ENCODE measurements at regions not wholly inside any gene's neighbourhood (a gene's known extent, or its start where the extent isn't known, plus 50 kb on each side); places are given as distances from the start of the nearest gene placed in this dataset.

DNA sequence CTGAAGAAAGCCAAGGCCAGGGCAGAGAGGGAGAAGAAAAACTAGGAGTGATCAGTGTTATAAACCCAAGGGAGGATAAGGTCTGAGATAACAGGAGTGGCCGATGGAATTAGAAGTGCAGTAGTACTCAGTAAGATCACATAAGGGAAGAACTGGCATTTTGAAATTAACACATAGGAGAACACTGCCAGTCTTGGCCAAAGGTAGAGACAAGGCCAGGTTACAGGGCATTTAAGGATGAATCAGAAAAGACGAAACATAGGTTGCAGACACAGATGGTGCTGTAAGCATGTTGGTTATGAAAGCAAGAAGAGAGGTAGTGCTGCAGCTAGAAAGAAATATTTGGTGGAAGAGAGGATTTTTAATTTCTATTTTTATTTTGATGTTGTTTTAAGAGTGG, 278.9 kb upstream of the SNX7 start:
- no peak for DNase-seq

DNA sequence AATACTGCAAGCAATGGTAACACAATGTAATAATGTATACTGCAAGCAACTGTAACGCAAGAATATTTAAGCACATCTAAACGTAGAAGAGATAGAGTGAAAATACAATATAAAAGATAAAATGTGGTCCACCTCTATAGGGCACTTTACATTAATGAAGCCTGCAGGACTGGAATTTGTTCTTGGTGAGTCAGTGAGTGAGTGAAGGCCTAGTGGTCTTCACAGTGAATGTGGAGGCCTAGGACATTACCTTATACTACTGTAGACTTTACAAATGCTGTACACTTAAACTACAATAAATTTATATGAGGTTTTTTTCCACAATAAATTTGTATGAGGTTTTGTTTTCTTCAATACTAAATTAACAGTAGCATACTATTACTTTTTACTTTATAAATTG, 287.4 kb upstream of the SNX7 start:
- no peak for DNase-seq

DNA sequence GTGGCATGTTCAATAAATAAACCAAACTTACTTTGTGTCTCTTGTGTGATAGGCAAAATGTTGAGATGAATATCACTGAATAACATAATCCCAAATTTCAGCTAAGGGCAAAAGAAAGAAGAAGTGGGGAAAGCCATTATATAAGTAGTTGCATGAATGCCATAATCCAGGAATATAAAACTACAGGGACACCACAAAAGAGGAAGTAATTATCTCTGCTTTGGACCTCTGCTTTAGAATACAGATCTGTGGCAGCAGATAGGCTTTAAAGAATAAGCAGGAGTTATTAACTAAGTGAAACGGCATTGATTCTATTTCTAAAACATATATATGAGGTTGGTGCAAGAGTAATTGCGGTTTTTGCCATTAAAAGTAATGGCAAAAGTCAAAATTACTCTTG, 288.5 kb upstream of the SNX7 start:
- no peak for DNase-seq

DNA sequence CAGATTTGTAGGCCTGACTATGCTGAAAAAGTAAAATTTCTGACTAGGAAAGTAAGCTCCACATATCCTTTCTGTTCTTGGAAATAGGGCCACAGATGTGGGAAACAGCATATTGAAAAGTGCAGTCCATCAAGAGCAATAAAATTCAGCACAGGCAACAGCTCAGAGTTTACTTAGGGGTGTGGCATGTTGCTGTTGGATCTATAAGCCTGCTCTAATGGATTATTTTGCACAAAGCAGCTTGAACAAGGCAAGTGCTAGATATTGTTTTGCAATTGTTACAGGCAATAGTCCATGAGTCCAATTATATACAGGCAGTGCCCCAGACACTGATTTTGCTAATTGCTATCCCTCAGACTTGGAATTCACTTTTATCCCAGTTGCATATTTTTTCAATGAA, 289.8 kb upstream of the SNX7 start:
- no peak for DNase-seq

DNA sequence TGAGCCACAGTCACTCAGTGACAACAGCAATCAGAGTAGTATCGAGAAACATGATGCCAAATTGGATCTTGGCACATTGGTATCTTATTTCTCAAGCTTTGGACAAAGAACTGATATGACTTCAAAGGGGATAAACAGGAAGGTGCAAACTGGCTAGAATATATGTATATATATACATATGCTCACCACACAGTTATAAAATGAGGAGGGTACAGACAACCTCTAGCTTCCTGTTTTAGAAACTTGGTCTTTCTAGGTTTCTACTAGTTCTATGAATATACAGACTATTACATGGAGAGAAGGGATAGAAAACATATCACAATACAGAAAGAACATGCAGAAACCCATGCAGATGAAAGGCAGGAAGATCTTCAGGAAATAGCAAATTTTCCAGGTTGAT, 292.1 kb upstream of the SNX7 start:
- DNase-seq: no peak

DNA sequence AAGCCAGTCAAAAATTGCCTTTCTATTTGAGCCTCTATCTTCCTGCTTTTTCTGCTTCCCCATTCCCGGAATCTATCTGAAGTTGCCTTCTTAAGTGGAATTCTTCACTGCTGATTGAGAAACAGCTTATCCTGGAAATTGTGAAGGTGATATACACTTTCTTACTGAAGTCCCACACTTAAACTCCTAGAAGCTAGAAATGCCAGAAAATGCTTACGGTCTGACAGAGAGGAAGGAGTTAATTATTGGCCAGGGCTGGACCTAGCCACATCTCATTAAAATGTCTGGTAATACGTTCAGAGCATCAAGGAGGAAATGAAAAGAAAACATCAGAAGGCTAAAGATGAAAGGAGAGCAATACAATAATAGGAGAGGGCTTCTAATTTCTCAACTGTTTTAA, 292.5 kb upstream of the SNX7 start:
- no peak for DNase-seq

DNA sequence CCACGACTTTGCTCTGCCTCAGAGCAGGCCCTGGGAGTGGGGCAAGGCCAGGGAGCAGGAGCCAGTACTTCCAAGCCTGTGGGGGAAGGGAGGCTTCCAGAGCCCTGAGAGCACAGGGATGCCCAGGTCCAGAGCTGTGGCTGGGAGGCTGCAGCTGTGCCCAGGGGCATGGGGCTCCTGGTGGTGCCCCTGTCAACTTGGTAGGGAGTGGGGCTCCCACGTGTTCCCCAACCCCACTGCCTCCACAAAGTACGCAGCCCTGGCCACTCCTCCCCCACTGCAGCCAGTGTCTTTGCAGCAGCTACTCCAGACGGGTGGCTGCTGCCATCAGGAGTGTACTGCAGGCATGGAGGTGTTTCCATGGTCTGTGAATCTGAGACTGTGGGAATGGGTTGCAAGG, 294.1 kb upstream of the SNX7 start:
- no peak for DNase-seq

DNA sequence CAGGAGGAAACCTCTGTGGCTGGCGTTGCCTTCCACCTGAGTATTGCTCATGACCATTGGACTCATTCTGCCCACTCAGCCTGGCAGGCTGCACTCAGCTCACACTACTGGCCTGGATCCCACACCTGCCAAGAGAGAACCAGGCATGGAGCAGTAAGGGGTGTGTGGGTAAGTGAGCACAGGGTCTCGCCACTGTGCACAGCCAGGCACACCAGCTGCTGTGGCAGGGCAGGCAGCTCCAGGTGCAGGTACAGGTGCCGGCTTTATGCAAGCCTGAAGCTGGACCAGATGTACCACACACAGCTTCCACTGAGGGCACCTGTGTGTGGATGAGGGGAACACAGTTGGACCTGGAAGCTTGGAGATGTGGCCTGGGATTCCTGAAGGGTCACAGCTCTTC, 295.2 kb upstream of the SNX7 start:
- DNase-seq: no peak

DNA sequence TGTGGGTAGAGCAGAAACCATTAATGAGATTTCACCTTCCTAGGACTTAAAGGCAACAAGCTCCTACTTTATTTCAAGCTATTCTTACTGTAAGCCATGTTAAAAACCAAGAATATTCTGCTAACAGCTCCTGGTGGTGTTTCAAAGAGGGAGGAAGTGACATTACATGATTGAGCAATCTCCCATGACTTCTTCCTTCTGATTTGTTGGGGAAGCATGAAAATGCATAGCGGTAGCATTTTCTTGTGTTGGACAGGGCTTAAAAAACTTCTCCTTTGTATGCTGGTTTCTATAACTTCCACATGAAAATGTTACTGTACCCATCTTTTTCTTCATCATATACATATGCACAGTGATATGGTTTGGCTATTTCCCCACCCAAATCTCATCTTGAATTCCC, 297.0 kb upstream of the SNX7 start:
- no peak for DNase-seq

DNA sequence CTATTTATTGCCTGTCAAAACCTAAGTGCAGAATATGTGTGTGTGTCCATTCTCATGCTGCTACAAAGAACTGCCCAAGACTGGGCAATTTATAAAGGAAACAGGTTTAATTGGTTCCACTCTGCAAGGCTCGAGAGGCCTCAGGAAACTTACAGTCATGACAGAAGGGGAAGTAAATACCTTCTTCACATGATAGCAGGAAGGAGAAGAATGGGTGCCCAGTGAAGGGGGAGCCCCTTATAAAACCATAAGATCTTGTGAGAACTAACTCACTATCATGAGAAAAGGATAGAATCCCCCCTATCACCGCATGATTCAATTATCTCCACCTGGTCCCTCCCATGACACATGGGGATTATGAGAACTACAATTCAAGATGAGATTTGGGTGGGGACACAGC, 300.7 kb upstream of the SNX7 start:
- no peak for DNase-seq

DNA sequence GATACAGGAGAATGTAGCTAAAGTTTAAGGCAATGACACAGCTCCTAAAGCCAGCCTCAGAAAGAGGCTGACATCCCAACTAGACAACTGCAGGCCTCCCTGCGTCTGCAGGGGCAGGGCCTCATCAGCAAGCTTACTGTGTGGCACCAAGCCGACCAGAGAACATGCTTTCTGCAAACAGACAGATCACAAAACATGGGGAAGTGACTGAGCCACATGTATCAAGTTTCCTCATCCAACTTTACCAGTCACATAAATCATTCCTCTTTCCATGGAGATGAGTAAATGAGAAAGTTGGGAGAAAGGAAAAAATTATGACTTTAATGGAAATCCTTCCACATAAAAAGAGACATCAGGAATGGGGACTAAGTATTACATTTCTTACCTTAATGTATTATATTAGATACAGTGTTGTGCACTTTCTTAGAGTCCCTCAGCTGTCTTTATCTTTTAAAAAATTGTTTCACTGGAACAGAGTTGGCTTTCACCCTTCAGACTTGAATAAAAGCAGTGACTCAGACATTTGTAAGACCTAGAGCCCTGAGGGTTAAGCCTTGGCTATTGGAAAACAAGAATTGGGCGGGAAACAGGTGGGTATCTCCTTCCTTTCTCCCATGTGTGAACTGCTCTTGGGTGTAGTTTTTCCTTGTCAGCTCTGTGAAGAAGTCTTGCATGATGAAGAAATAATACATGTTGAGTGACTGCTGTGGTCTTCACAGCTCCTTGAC, 305.7 kb upstream of the SNX7 start:
- peak; percentile 21 for DNase-seq

DNA sequence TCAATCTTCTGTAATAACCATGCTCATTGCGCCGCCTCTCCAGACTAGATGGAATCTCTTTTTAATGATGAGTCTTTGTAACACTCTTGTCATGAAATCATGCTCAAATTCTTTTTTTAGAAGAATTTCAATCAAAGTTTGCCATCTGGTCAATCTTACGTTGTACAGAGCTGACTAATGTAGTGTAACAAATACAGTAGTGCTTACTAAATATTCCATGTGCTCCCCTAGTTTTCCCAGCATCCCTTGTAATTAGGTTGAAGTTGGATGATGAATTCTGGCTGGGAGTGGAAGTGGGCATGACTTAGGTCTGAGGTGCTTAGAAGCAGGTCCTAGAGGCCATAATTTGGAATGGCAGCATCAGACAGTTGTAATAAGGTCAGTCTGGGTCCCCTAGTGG, 309.1 kb upstream of the SNX7 start:
- DNase-seq: no peak

DNA sequence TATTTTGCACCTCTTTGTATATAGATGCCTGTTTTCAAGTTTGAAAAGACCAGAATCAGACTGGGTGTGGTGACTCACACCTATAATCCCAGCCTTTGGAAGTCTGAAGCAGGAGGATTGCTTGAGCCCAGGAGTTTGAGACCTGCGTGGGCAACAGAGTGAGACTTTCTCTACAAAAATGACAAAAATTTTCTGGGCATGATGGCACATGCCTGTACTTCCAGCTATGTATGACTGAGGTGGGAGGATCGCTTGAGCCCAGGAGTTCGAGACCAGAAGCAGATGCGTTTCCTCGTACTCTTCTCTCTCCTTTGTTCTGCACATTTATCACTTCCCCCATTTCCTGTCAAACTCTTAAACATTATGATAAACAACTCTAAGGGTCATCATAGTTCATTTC, 310.0 kb upstream of the SNX7 start:
- no peak for DNase-seq

DNA sequence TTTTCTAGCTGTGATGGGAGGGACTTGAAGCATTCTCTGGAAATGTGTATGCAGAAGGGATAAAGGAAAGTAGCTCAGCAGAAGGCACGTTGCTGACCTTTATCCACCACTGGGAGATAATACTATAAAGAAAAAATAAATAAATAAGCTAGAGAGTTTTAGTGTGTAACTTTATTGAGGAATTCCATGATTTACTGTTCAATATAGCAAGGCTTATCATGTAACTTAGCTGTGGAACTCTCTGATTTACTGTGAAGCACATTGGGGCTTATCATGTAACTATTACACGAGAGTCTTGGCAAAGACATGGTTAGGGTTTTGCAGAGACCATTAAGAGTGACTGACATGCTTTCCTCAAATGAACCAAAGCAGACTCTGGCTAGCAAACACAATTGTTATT, 316.1 kb upstream of the SNX7 start:
- no peak for DNase-seq

DNA sequence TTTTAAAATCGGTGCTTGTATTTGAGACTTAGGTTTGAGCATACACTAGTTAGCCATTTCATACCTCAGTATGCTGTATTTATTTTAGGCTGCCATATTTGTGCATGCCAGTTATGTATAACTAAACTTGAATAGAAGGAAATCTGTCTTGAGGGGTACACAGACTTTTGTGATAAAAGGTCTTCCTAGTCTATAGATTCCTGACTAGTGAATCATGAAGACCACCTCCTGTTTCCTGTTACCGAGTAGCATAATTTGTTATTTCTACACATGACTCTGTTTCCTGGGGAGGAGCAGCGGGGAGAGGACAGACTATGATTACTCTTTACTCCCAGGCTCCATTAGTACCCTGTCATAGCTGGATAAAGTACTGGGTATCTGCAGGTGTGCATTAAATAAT, 316.8 kb upstream of the SNX7 start:
- DNase-seq: no peak

DNA sequence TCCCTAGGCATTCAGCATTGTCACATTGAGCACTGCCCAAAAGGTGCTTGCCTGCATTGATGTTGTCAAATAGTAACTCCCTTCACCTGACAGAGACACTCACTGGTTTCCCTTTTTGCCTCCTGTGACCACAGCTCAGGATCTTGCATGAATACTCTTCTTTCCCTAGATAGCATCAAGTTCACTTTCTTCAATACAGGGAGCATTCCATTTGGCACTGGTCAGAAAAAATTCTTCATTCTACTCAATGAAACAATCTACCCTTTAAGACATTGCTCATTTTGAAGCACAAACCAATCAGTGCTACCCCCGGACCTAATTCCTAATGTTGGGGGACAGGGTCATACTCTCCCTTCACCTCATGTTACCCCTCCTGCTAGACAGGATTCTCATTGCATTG, 319.0 kb upstream of the SNX7 start:
- DNase-seq: no peak

DNA sequence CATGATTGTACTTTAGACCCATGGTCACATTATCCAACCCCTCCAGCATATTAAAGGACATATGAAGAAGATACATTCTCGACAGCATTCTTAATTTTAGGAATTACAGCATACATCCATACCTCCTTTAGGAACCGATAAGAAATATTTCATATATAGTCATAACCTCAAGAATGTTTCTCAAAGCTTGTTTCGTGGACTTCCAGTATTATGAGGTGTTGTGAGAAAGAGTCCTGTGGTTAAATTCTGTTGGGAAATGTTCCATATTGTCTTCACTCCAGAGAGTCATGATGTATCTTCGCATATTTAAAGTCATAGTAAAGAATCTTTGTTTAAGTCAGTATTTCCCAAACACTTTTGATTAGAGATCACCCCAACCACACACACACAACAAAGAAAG, 321.0 kb upstream of the SNX7 start:
- DNase-seq: no peak

DNA sequence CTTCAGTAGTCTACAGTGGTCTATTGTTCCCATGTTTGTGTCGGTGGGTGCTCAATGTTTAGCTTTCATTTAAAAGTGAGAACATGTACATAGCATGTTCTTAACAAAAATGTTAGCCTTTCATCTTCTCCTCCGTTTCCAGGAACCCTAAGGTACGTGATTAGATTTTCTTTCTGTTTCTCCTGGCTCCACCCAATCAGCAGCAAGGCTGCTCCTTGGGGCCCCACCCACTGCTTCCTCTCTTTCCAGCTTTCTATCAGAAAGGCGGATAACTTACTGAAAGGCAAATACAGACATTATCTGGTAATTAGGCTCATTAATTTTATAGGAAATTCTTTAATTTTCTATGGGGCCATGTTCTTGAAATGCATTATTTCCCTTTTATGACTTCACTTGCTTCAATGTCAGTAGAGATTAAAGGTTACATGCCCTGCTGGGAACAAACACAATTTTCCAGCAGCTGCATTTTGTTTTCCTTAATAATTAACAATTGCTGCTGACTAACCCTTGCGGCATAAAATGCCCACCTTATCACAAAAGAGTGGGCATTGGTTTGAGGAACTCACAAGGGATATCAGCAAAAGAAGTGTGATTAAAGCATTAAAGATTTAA, 324.9 kb upstream of the SNX7 start:
- no peak for DNase-seq

DNA sequence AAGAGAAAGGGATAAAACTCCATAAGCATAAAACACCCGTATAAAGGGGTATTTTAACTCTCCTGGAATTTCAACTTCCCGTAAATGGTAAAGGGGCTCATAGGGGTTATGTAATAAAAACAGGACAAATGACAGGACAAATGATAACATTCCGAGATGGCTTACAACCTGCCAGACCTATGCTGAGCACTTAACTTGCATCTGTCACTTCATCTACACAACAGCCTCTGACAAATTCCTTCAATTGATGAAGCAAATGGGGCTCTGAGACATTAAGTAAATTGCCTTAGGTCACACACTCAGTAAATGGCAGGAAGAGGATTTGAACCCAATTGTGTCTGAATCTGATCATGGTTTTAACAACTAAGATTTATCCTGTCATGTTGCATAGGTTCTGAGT, 327.6 kb upstream of the SNX7 start:
- no peak for DNase-seq

DNA sequence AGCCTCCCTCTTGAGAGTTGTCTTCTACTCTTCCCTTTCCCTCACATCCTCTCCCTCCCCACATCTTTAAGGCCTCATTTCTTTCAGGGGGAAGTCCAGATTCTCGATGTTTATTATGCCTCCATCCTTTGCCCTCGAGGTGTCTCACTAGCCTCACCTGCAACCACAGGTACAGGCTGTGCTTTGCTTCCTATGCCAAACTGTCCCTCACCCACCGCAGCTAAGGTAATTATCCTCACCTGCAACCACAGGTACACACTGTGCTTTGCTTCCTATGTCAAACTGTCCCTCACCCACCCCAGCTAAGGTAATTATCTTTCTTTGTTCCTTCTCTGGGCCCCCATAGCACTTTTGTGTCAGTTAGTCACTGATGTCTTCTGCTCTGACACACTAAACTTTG, 328.1 kb upstream of the SNX7 start:
- DNase-seq: no peak

DNA sequence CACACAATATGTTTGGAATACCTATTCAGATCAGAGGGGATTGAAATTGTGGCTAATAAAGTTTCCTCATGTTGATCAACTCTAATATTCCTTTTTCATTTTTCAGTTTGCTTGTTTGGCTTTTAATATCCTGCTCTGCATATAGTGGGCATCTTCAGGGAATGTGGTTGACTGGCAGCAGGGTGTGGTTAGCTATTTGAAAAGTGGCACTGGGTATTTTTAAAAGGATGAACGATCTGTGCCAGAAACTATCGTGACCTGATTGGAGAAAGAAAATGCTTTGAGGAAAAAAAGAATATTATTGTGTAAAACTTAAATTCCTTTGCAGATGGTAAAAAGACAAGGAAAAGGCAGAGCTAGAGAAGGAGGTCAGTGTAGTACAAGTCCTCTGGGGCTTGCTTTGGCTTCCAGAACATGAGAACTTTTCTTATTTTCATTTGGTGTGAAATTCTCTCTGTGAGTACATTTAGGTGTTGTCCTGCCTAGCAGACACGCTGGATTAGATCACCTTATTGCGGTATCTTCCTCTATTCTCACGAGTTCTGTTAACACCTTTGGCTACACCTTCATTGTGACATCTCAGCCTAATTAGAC, 329.7 kb upstream of the SNX7 start:
- DNase-seq: no peak

DNA sequence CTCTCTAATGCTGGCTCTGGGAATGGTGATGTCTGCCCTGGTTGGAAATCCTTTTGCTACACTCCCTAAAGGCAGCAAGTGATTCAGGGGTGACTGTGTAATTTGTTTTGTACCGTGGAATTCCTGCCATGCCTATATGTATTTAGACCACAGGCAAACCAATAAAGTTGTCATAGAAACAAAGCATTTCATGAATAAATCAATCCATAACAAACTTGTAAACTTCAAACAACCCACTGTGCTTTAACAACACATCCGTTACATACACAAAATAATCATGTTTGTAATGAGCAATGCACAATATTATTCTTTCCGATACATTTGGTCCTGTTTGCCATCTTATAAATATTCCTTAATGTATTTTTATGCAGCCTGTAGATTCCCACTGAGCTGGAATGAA, 330.3 kb upstream of the SNX7 start:
- DNase-seq: no peak

DNA sequence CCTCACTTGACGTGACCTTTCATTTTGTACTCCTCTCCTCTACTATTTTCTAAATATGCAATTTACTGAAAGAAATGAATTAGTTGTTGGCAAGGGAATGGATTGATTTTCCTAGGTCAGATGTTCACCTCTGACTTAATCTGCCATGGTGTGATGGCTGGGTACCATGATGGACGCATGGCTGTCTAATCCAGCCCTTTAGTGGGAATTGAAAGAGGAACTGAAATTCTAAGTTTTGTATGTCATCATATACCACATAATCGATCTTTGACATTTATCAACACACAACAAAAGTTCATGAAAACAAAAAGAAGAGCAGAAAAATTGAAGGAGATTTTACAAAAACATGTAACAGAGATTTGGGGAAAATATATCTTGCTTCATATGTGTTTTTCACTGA, 331.3 kb upstream of the SNX7 start:
- no peak for DNase-seq

DNA sequence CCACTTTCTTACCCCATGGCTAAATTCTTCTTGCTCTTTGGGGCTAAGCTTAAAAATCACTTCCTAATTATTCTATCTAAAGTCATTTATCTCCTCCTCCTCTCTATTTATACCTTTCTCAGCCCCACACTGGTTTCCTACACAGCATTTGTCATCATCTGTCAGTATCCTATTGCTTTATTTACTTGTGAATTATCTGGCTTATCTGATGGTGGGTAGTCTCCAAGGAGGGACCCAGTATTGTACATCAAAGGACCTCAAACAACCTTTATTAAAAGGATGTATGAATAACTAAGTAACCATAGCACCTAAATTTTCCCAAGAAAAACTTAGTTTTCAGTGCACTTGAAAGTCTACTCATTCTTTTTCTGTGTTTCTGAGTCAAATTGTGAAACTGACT, 332.7 kb upstream of the SNX7 start:
- DNase-seq: no peak
